ENCODE measurements at regions not wholly inside any gene's neighbourhood (a gene's known extent, or its start where the extent isn't known, plus 50 kb on each side); places are given as distances from the start of the nearest gene placed in this dataset.

DNA sequence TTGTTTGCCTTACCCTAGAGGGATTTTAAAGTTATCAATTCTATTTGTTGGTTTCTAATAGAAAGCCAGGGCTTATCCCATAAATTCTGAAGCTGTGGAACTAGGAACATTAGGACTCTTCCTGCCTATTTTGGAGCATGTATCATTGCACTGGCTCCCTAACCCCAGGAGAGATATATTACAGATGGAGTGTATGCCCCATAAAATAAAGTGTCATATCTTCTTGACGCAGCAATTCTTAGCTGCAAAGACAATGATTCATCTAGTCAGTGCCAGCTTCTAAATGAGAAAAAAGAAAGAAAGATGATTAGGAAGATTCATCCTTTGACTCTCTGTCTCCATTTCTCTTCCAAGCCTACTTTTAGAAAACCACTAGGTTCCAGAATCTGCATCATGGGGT lies 74.8 kb upstream of the MAGI1 start:
- no peak for DNase-seq
- no peak overlapping the region for H3K27ac ChIP-seq (ENCODE audit: low read length)
- no peaks in the 10 kb centered on the region for H3K36me3 ChIP-seq (ENCODE audit: insufficient read depth, low read length)
- H3K27me3 ChIP-seq (ENCODE audit: low read length) = no peaks in the 10 kb centered on the region
- no peak overlapping the region for H3K4me2 ChIP-seq (ENCODE audit: low read depth, low read length, poor library complexity, severe bottlenecking)
- H3K9me2 ChIP-seq (replicated peaks; ENCODE audit: insufficient read depth, low read length) = no peaks in the 10 kb centered on the region
- no peaks in the 10 kb centered on the region for H3K4me1 ChIP-seq (ENCODE audit: low read length)
- no peak overlapping the region for H3K9ac ChIP-seq (ENCODE audit: low read length)
- H2AFZ ChIP-seq (ENCODE audit: low read length) = no peak overlapping the region
- no peaks in the 10 kb centered on the region for H4K20me1 ChIP-seq (ENCODE audit: insufficient read depth, low read depth, low read length)
- H3K79me2 ChIP-seq (ENCODE audit: low read length) = no peaks in the 10 kb centered on the region
- no peaks in the 10 kb centered on the region for H3K9me3 ChIP-seq (ENCODE audit: low read length)
- no peak overlapping the region for H3K4me3 ChIP-seq (ENCODE audit: low read length)

DNA sequence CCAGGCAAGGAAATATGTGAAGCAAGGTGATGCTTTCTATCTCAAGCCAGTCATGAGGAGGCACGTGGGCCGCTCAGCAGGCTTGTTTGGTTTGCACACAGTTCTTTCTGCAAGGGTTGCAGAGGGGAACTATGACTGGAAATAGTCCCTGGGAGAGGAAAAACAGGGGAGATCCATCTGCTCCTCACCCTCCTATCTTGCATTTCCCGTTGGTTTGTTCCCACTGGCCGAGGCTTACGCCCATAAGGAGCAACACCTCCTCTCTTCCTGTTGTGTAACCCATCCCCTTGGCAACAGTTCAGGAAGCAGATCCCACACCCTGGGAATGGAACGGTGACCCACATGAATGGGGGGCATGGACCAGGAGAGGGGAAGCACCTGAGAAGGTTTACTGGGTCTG lies 72.1 kb upstream of the MAGI1 start:
- Histone ChIP-seq H3K36me3 (ENCODE audit: insufficient read depth, low read length) (no peaks in the 10 kb centered on the region), H3K27me3 (ENCODE audit: low read length) (no peaks in the 10 kb centered on the region), H3K9me2 (replicated peaks; ENCODE audit: insufficient read depth, low read length) (no peaks in the 10 kb centered on the region), H3K4me3 (ENCODE audit: low read length) (no peak overlapping the region), H3K9ac (ENCODE audit: low read length) (no peak overlapping the region), H3K4me2 (ENCODE audit: low read depth, low read length, poor library complexity, severe bottlenecking) (no peak overlapping the region), H3K9me3 (ENCODE audit: low read length) (no peaks in the 10 kb centered on the region), H3K27ac (ENCODE audit: low read length) (no peak overlapping the region), H3K4me1 (ENCODE audit: low read length) (no peaks in the 10 kb centered on the region), H3K79me2 (ENCODE audit: low read length) (no peaks in the 10 kb centered on the region), H2AFZ (ENCODE audit: low read length) (no peak overlapping the region), H4K20me1 (ENCODE audit: insufficient read depth, low read depth, low read length) (no peaks in the 10 kb centered on the region)
- no peak for DNase-seq

DNA sequence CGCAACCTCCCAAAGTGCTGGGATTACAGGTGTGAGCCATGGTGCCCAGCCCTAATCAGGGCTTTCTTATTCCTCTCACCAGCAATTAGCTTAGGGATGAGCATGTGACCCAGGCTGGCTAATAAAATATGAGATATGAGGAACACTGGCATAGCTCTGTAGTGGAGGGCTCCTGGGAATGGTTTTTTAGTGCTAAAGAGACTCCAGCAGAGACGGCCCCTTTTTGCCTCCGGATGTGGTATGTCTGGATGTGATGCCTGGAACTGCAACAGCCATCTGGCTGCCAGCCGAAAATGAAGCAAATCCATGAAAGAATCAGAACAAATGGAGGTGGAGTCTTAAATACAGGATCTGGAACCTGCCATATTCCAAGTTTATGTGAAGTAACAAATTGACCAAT lies 69.1 kb upstream of the MAGI1 start:
- Histone ChIP-seq H3K79me2 (ENCODE audit: low read length) (no peaks in the 10 kb centered on the region), H3K9me2 (replicated peaks; ENCODE audit: insufficient read depth, low read length) (no peaks in the 10 kb centered on the region), H3K9ac (ENCODE audit: low read length) (no peak overlapping the region), H3K4me3 (ENCODE audit: low read length) (no peak overlapping the region), H3K9me3 (ENCODE audit: low read length) (no peaks in the 10 kb centered on the region), H3K4me1 (ENCODE audit: low read length) (no peaks in the 10 kb centered on the region), H3K27ac (ENCODE audit: low read length) (no peak overlapping the region), H3K4me2 (ENCODE audit: low read depth, low read length, poor library complexity, severe bottlenecking) (no peak overlapping the region), H3K27me3 (ENCODE audit: low read length) (no peaks in the 10 kb centered on the region), H2AFZ (ENCODE audit: low read length) (no peak overlapping the region), H3K36me3 (ENCODE audit: insufficient read depth, low read length) (no peaks in the 10 kb centered on the region), H4K20me1 (ENCODE audit: insufficient read depth, low read depth, low read length) (no peaks in the 10 kb centered on the region)
- DNase-seq = no peak

DNA sequence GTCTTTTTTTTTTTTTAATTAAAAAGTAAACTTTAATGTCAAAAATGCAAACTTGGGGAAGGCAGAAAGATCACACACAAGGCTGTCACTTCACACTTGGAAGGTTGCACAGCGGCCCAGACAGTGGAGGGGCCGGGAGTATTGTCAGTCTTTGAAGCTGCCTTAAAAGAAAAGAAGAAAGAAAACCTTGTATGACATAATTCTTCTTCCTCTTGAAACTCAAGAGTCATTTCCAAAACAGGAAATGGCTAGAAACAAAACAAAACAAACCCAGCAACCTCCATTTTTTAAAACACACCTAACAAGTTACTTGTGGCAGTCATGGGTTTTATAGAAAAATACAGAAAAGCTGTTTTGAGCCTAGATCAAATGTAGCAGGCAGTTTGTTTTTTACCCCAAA lies 68.1 kb upstream of the MAGI1 start:
- H4K20me1 ChIP-seq (ENCODE audit: insufficient read depth, low read depth, low read length) = no peaks in the 10 kb centered on the region
- no peak overlapping the region for H3K27ac ChIP-seq (ENCODE audit: low read length)
- no peaks in the 10 kb centered on the region for H3K9me2 ChIP-seq (replicated peaks; ENCODE audit: insufficient read depth, low read length)
- H3K36me3 ChIP-seq (ENCODE audit: insufficient read depth, low read length) = no peaks in the 10 kb centered on the region
- H3K4me1 ChIP-seq (ENCODE audit: low read length) = no peaks in the 10 kb centered on the region
- H2AFZ ChIP-seq (ENCODE audit: low read length) = no peak overlapping the region
- no peaks in the 10 kb centered on the region for H3K27me3 ChIP-seq (ENCODE audit: low read length)
- no peaks in the 10 kb centered on the region for H3K9me3 ChIP-seq (ENCODE audit: low read length)
- no peak overlapping the region for H3K4me3 ChIP-seq (ENCODE audit: low read length)
- no peak overlapping the region for H3K9ac ChIP-seq (ENCODE audit: low read length)
- DNase-seq = no peak
- H3K79me2 ChIP-seq (ENCODE audit: low read length) = no peaks in the 10 kb centered on the region
- no peak overlapping the region for H3K4me2 ChIP-seq (ENCODE audit: low read depth, low read length, poor library complexity, severe bottlenecking)

DNA sequence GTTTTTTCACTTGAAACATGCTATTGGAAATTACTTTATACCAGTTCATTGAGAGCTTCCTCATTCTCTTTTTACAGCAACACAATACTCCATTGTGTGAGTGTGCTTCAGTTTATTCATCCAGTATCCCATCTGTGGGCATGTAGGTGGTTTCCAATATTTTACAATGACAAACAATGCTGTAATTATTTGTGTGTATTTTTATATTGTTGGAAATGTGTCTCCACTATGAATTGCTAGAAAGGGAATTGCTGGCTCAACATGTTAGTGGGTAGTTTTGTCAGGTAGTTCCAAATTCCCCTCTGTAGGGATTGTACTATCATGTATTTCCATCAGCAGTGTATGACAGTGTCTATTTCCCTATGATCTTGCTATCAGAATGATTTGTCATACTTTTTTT lies 65.8 kb upstream of the MAGI1 start:
- Histone ChIP-seq H3K36me3 (ENCODE audit: insufficient read depth, low read length) (no peaks in the 10 kb centered on the region), H4K20me1 (ENCODE audit: insufficient read depth, low read depth, low read length) (no peaks in the 10 kb centered on the region), H3K9me2 (replicated peaks; ENCODE audit: insufficient read depth, low read length) (no peaks in the 10 kb centered on the region), H3K4me3 (ENCODE audit: low read length) (no peak overlapping the region), H3K4me1 (ENCODE audit: low read length) (no peaks in the 10 kb centered on the region), H3K9ac (ENCODE audit: low read length) (no peak overlapping the region), H3K9me3 (ENCODE audit: low read length) (no peaks in the 10 kb centered on the region), H2AFZ (ENCODE audit: low read length) (no peak overlapping the region), H3K79me2 (ENCODE audit: low read length) (no peaks in the 10 kb centered on the region), H3K4me2 (ENCODE audit: low read depth, low read length, poor library complexity, severe bottlenecking) (no peak overlapping the region), H3K27ac (ENCODE audit: low read length) (no peak overlapping the region), H3K27me3 (ENCODE audit: low read length) (no peaks in the 10 kb centered on the region)
- no peak for DNase-seq

DNA sequence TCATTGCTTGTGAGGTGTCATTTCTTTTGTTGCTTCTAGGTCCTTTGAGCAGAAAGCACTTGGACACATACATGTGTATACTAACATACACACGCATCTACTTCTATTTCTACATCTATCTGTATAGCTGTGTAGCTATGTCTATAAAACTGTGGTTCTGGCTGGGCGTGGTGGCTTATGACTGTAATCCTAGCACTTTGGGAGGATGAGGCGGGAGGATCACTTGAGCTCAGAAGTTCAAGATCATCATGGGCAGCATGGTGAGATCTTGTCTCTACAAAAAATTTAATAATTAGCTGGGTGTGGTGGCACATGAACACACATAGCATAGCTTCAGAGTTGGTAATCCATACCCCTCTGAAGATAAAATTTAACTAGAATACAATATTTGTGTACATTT lies 65.0 kb upstream of the MAGI1 start:
- Histone ChIP-seq H3K4me1 (ENCODE audit: low read length) (no peaks in the 10 kb centered on the region), H3K4me3 (ENCODE audit: low read length) (no peak overlapping the region)
- DNase-seq = no peak

DNA sequence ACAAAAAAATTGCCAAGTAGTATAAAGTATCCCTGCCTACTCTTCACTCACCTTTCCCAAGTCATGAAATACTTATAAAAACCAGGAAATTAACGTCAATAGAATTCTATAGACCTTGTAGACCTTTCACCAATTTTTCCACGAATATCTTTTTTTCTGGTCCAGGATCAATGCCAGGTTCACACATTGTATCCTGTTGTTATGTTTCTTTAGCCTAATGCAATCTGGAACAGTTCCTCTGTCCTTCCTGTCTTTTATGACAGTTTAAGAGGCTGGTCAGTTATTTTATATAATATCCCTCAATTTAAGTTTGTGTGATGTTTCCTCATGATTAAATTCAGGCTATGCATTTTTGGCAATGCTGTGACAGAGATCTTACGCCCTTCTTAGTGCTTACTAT lies 63.2 kb upstream of the MAGI1 start:
- no peak for DNase-seq
- Histone ChIP-seq H3K4me2 (ENCODE audit: low read depth, low read length, poor library complexity, severe bottlenecking) (no peak overlapping the region), H3K4me3 (ENCODE audit: low read length) (no peak overlapping the region), H3K9me2 (replicated peaks; ENCODE audit: insufficient read depth, low read length) (no peaks in the 10 kb centered on the region), H4K20me1 (ENCODE audit: insufficient read depth, low read depth, low read length) (no peaks in the 10 kb centered on the region), H3K79me2 (ENCODE audit: low read length) (no peaks in the 10 kb centered on the region), H3K27ac (ENCODE audit: low read length) (no peak overlapping the region), H3K9me3 (ENCODE audit: low read length) (no peaks in the 10 kb centered on the region), H3K27me3 (ENCODE audit: low read length) (no peaks in the 10 kb centered on the region), H3K4me1 (ENCODE audit: low read length) (no peaks in the 10 kb centered on the region), H2AFZ (ENCODE audit: low read length) (no peak overlapping the region), H3K9ac (ENCODE audit: low read length) (no peak overlapping the region), H3K36me3 (ENCODE audit: insufficient read depth, low read length) (no peaks in the 10 kb centered on the region)

More for the DNA sequence above, 65.0 kb upstream of the MAGI1 start:
- Histone ChIP-seq H3K27ac (ENCODE audit: low read length) (no peak overlapping the region), H3K4me2 (ENCODE audit: low read depth, low read length, poor library complexity, severe bottlenecking) (no peak overlapping the region), H4K20me1 (ENCODE audit: insufficient read depth, low read depth, low read length) (no peaks in the 10 kb centered on the region), H3K79me2 (ENCODE audit: low read length) (no peaks in the 10 kb centered on the region), H3K9ac (ENCODE audit: low read length) (no peak overlapping the region), H3K9me2 (replicated peaks; ENCODE audit: insufficient read depth, low read length) (no peaks in the 10 kb centered on the region), H3K27me3 (ENCODE audit: low read length) (no peaks in the 10 kb centered on the region), H2AFZ (ENCODE audit: low read length) (no peak overlapping the region), H3K36me3 (ENCODE audit: insufficient read depth, low read length) (no peaks in the 10 kb centered on the region), H3K9me3 (ENCODE audit: low read length) (no peaks in the 10 kb centered on the region)

DNA sequence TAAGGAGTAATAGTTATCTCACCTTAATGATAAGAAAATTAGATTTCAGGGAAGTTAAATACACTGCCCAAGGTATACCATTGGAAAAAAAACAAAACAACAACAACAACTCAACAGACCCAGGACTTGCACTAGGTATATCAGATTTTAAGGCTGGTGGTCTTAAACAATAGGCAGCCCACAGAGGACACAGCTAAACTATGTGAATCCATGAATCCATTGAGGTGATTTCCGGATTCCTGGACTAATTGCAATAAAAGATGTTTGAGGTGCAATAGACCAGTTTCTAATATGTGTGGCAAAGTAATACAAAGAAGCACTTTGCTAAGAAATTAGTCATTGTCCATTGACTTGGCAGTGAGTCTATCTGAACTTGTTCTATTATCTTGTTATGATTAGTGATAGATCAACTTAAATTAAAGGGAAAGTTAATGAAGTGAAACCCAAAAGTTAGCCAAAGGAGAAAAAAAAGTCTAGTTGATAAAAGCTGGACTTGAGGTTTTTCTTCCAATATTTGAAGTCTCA lies 60.9 kb upstream of the MAGI1 start:
- no peak overlapping the region for H2AFZ ChIP-seq (ENCODE audit: low read length)
- no peak overlapping the region for H3K27ac ChIP-seq (ENCODE audit: low read length)
- no peak for DNase-seq
- no peaks in the 10 kb centered on the region for H3K27me3 ChIP-seq (ENCODE audit: low read length)
- H3K79me2 ChIP-seq (ENCODE audit: low read length) = no peaks in the 10 kb centered on the region
- no peak overlapping the region for H3K4me2 ChIP-seq (ENCODE audit: low read depth, low read length, poor library complexity, severe bottlenecking)
- H3K9me3 ChIP-seq (ENCODE audit: low read length) = no peaks in the 10 kb centered on the region
- no peaks in the 10 kb centered on the region for H4K20me1 ChIP-seq (ENCODE audit: insufficient read depth, low read depth, low read length)
- H3K4me1 ChIP-seq (ENCODE audit: low read length) = no peaks in the 10 kb centered on the region
- no peaks in the 10 kb centered on the region for H3K9me2 ChIP-seq (replicated peaks; ENCODE audit: insufficient read depth, low read length)
- H3K36me3 ChIP-seq (ENCODE audit: insufficient read depth, low read length) = no peaks in the 10 kb centered on the region
- H3K4me3 ChIP-seq (ENCODE audit: low read length) = no peak overlapping the region
- H3K9ac ChIP-seq (ENCODE audit: low read length) = no peak overlapping the region

DNA sequence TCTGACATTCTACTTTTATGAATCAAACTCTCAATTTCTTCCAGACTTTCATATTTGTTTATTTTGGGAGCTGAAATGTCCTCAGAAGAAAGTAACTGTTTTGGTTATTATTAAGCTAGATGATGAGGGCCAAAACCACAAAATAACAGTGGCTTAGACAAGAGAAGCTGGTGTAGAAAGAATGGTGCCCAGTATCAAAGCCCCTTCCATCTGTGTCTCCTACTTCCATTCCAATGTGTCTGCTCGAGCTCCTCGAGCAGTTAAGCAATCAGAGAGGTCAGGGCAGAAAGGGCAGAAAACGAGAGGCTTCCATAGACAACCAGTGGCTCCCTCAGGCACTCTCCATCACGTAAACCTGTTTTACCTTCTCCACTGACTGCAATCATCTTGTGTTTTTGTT lies 59.7 kb upstream of the MAGI1 start:
- no peaks in the 10 kb centered on the region for H3K36me3 ChIP-seq (ENCODE audit: insufficient read depth, low read length)
- no peaks in the 10 kb centered on the region for H3K9me3 ChIP-seq (ENCODE audit: low read length)
- no peak overlapping the region for H2AFZ ChIP-seq (ENCODE audit: low read length)
- H3K27ac ChIP-seq (ENCODE audit: low read length) = no peak overlapping the region
- no peaks in the 10 kb centered on the region for H3K27me3 ChIP-seq (ENCODE audit: low read length)
- H3K9ac ChIP-seq (ENCODE audit: low read length) = no peak overlapping the region
- no peaks in the 10 kb centered on the region for H3K79me2 ChIP-seq (ENCODE audit: low read length)
- H4K20me1 ChIP-seq (ENCODE audit: insufficient read depth, low read depth, low read length) = no peaks in the 10 kb centered on the region
- no peaks in the 10 kb centered on the region for H3K4me1 ChIP-seq (ENCODE audit: low read length)
- no peaks in the 10 kb centered on the region for H3K9me2 ChIP-seq (replicated peaks; ENCODE audit: insufficient read depth, low read length)
- H3K4me3 ChIP-seq (ENCODE audit: low read length) = no peak overlapping the region
- no peak overlapping the region for H3K4me2 ChIP-seq (ENCODE audit: low read depth, low read length, poor library complexity, severe bottlenecking)
- no peak for DNase-seq

Measured in Karpas-422 (cell line).